GM12873 (cell line): ENCODE measurements at regions not wholly inside any gene's neighbourhood (a gene's known extent, or its start where the extent isn't known, plus 50 kb on each side); places are given as distances from the start of the nearest gene placed in this dataset.

Source experiments
- TF ChIP-seq, protein P1 (sequence below): IDR thresholded peaks from 2 replicates; pipeline ENCODE4 v1.5.1; 2012; ENCODE audit warnings: low read depth, mild to moderate bottlenecking, moderate library complexity, low read length, control low read depth; ENCODE audit not compliant: insufficient read depth; ENCODE audit errors: missing control alignments

GRCh38 chr11:97894978-97895377 is 1125.8 kb upstream of the CNTN5 start:
- TF ChIP-seq, protein P1, sequence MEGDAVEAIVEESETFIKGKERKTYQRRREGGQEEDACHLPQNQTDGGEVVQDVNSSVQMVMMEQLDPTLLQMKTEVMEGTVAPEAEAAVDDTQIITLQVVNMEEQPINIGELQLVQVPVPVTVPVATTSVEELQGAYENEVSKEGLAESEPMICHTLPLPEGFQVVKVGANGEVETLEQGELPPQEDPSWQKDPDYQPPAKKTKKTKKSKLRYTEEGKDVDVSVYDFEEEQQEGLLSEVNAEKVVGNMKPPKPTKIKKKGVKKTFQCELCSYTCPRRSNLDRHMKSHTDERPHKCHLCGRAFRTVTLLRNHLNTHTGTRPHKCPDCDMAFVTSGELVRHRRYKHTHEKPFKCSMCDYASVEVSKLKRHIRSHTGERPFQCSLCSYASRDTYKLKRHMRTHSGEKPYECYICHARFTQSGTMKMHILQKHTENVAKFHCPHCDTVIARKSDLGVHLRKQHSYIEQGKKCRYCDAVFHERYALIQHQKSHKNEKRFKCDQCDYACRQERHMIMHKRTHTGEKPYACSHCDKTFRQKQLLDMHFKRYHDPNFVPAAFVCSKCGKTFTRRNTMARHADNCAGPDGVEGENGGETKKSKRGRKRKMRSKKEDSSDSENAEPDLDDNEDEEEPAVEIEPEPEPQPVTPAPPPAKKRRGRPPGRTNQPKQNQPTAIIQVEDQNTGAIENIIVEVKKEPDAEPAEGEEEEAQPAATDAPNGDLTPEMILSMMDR: no peak

GRCh38 chr11:97895572-97895971 is 1125.2 kb upstream of the CNTN5 start:
- TF ChIP-seq, protein P1: no peak

DNA sequence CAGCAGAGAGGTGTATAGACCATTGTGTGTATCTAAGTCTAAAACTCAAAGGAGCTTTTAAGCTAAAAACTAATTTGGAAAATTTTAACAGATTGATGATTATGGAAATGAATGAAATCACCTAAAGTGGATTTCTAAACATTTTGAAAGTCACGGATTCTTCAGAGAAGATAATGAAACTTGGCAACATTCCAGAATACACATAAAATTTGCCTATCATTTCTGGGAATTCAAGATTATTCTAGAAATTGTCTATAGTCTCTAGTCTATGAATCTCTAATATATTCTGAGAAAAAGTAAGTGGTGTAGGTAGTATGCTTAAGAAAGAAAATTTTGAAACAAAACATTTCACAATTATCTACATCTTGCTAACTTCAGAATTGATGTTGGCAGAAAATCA is 1117.9 kb upstream of the CNTN5 start:
- TF ChIP-seq, protein P1: no peak

DNA sequence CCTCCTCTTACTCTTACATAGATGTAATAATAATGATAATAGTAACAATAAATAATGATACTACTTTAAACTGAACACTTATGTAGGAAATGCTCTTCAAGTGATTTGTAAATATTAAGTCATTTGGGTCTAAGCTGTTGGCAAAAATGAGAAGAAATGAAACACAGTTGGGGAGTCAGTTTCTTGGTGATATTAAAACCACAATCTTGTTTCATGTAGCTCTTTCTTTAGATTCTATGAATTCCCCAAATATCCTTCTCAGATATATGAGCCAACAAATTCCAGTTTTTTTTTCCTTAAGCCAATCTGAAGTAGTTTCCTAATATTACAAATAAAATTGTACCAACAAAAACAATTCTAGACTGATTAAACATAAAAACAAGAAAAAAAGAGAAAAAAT is 1115.6 kb upstream of the CNTN5 start:
- TF ChIP-seq, protein P1: no peak

DNA sequence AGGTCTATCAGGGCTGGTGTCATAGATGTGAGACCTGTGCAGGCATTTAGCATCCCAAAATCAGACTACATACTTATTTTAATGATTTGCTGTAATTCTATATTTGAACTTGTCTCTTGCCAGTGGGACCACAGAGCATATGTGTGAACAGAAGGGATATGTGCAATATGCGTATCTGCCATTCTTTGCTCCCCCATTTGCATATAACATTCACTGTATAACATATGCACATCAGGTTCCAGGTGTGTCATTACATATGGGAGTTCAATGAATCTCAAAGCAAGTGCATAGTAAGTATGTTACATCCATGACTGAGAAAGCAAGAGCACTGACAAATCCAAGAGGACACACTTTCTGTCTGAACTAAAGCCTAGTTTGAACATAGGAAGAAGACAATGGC is 1115.1 kb upstream of the CNTN5 start:
- TF ChIP-seq, protein P1: no peak

GRCh38 chr11:97908354-97908753 is 1112.4 kb upstream of the CNTN5 start:
- TF ChIP-seq, protein P1: no peak

DNA sequence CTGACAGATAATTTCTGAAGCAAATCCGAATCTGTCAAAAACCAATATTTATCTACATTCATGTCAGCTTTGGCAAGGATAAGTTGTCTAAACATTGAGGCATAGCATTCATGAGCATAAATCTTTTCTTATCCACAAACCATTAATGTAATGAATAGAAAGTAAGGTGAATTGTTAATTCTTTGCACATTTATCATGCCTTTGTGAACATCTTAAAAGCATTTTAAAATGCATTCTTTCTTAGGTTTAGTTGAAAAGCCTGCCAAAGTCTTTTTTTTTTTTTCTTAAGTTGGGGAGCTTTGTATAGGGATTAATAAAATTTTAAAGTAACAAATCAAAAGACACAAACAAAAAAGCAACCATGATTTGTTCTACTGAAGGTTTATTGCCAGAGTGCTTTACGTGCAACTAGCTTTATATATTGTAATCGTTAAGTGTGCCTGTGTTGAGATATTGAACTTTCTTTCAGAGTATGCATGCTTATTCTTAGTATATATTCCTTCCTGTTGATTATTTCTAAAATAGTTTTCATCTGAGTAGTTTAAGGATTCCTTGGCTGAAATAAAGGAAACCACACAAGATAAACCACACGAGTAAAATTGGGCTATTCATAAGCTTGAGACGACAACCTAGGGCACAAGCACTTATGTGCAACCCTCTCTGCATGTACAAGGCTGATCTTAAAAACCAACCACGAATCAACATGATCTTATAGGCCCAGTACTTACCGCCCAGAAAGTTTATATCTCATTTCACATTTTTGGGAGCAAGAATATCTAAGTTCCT is 1110.9 kb upstream of the CNTN5 start:
- TF ChIP-seq, protein P1: no peak
